Parathyroid adenoma (tissue), 2 donors: ENCODE measurements at regions not wholly inside any gene's neighbourhood (a gene's known extent, or its start where the extent isn't known, plus 50 kb on each side); places are given as distances from the start of the nearest gene placed in this dataset.

Experiments used
- H2AFZ ChIP-seq: fragments of 300-600 bp; sonication (generic); one replicate; pipeline ENCODE4 v1.7.0; 2017; ENCODE audit warnings: antibody characterized with exemption, mild to moderate bottlenecking
- H3K27ac ChIP-seq: fragments of 300-600 bp; sonication (generic); one replicate; pipeline ENCODE4 v1.7.0; 2017
- H3K27me3 ChIP-seq: fragments of 300-600 bp; sonication (generic); one replicate; pipeline ENCODE4 v1.7.0; 2017; ENCODE audit warnings: low read length; ENCODE audit not compliant: control insufficient read depth, insufficient read depth
- H3K36me3 ChIP-seq: fragments of 300-600 bp; sonication (generic); one replicate; pipeline ENCODE4 v1.7.0; 2017; ENCODE audit warnings: low read length; ENCODE audit not compliant: control insufficient read depth, insufficient read depth
- H3K4me1 ChIP-seq: fragments of 300-600 bp; sonication (generic); one replicate; pipeline ENCODE4 v1.7.0; 2017; ENCODE audit warnings: control low read depth
- H3K4me2 ChIP-seq: fragments of 300-600 bp; sonication (generic); one replicate; pipeline ENCODE4 v1.7.0; 2017; ENCODE audit warnings: low read length
- H3K4me3 ChIP-seq: fragments of 300-600 bp; sonication (generic); one replicate; pipeline ENCODE4 v1.7.0; 2017; ENCODE audit warnings: low read depth, low read length
- H3K79me2 ChIP-seq: fragments of 300-600 bp; sonication (generic); one replicate; pipeline ENCODE4 v1.7.0; 2017; ENCODE audit warnings: control low read depth
- H3K9ac ChIP-seq: fragments of 300-600 bp; sonication (generic); one replicate; pipeline ENCODE4 v1.7.0; 2017; ENCODE audit warnings: mild to moderate bottlenecking
- H3K9me3 ChIP-seq: fragments of 300-600 bp; sonication (generic); one replicate; pipeline ENCODE4 v1.7.0; 2017; ENCODE audit warnings: low read length; ENCODE audit not compliant: control insufficient read depth
- CTCF ChIP-seq: fragments of 300-600 bp; sonication (generic); IDR thresholded peaks from one replicate; pipeline ENCODE4 v1.7.0; 2017; ENCODE audit warnings: antibody characterized with exemption, mild to moderate bottlenecking
- donor health status: primary hyperparathyroidism.

DNA sequence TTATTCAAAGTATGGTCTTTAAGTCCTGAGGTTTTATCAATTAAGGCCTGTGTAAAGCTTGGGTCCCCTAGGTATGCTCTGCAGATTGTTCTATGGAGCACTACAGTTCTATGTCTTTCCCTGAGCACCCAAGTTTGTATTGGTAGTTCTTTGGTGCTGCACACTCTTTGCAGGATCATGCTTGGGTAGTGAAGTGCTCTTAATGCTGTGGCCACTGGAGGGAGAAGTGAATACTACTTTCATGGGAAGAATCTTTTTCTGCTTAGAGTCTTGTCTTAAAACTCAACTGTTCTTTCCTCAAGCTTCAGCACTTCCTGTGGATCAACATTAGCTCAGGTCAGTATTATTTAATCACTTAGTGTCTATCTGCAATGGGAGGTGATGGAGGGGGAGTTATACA lies 93.6 kb upstream of the CFAP20DC start:
- H3K79me2 ChIP-seq = no peaks in the 10 kb centered on the region
- H3K36me3 ChIP-seq = no peaks in the 10 kb centered on the region
- no peak overlapping the region for H3K4me3 ChIP-seq
- no peaks in the 10 kb centered on the region for H3K27me3 ChIP-seq
- no peak for TF ChIP-seq CTCF
- no peaks in the 10 kb centered on the region for H3K9me3 ChIP-seq
- H3K4me2 ChIP-seq = no peak overlapping the region
- no peak overlapping the region for H3K9ac ChIP-seq
- H3K27ac ChIP-seq = no peak overlapping the region
- H3K4me1 ChIP-seq = no peaks in the 10 kb centered on the region
- H2AFZ ChIP-seq = no peak overlapping the region

DNA sequence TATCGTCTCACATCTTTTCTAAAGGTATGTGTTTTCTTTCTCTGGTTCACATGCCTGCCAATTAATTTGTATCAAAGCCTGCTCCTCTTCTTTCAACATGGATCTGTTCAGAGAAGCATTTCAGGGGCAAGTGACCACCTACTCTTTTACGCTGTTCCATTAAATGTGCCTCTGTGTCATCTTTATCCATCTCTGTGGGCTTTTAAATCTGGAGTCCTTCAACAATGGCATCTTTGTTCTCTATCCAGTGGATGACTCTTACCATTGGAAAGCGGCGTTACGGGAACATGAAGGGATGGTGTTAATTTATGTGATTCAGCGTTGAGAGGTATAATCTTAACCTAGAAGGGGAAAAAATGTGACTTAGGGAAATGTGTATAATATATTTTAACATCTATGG lies 92.7 kb upstream of the CFAP20DC start:
- TF ChIP-seq CTCF = no peak
- Histone ChIP-seq H3K9ac (no peak overlapping the region), H3K36me3 (no peaks in the 10 kb centered on the region), H3K79me2 (no peaks in the 10 kb centered on the region), H3K9me3 (no peaks in the 10 kb centered on the region), H3K4me1 (no peaks in the 10 kb centered on the region), H3K27ac (no peak overlapping the region), H3K27me3 (no peaks in the 10 kb centered on the region), H3K4me3 (no peak overlapping the region), H2AFZ (no peak overlapping the region), H3K4me2 (no peak overlapping the region)

GRCh38 chr3:59138966-59139365 lies 89.1 kb upstream of the CFAP20DC start:
- H3K4me2 ChIP-seq = no peak overlapping the region
- no peaks in the 10 kb centered on the region for H3K9me3 ChIP-seq
- no peak overlapping the region for H3K9ac ChIP-seq
- no peak for TF ChIP-seq CTCF
- no peak overlapping the region for H3K27ac ChIP-seq
- H2AFZ ChIP-seq = no peak overlapping the region
- no peaks in the 10 kb centered on the region for H3K4me1 ChIP-seq
- H3K4me3 ChIP-seq = no peak overlapping the region
- no peaks in the 10 kb centered on the region for H3K27me3 ChIP-seq
- no peaks in the 10 kb centered on the region for H3K79me2 ChIP-seq
- no peaks in the 10 kb centered on the region for H3K36me3 ChIP-seq

GRCh38 chr3:59137415-59137814 lies 87.6 kb upstream of the CFAP20DC start:
- TF ChIP-seq CTCF = no peak
- Histone ChIP-seq H3K4me1 (no peaks in the 10 kb centered on the region), H3K27me3 (no peaks in the 10 kb centered on the region), H3K36me3 (no peaks in the 10 kb centered on the region), H3K79me2 (no peaks in the 10 kb centered on the region), H3K4me2 (no peak overlapping the region), H2AFZ (no peak overlapping the region), H3K9me3 (no peaks in the 10 kb centered on the region), H3K4me3 (no peak overlapping the region), H3K9ac (no peak overlapping the region), H3K27ac (no peak overlapping the region)

- no peak overlapping the region for H3K9ac ChIP-seq
- H3K36me3 ChIP-seq = no peaks in the 10 kb centered on the region
- no peaks in the 10 kb centered on the region for H3K4me1 ChIP-seq
- H3K4me3 ChIP-seq = no peak overlapping the region
- H2AFZ ChIP-seq = no peak overlapping the region
- H3K27ac ChIP-seq = no peak overlapping the region
- no peaks in the 10 kb centered on the region for H3K79me2 ChIP-seq
- no peaks in the 10 kb centered on the region for H3K9me3 ChIP-seq
- H3K4me2 ChIP-seq = no peak overlapping the region
- no peak for TF ChIP-seq CTCF
- H3K27me3 ChIP-seq = no peaks in the 10 kb centered on the region
Observed at GRCh38 chr3:59136081-59136480, 86.3 kb upstream of the CFAP20DC start.
